Mesendoderm (in vitro differentiated cells): ENCODE measurements at regions not wholly inside any gene's neighbourhood (a gene's known extent, or its start where the extent isn't known, plus 50 kb on each side); places are given as distances from the start of the nearest gene placed in this dataset.

Source experiments
- DNase-seq: peaks from one replicate; pipeline ENCODE4 v3.0.0; 2013
- H2AK5ac ChIP-seq: 2 replicates; pipeline ENCODE4 v1.6.1; 2013; ENCODE audit warnings: low read length, inconsistent platforms
- H2BK120ac ChIP-seq: 2 replicates; pipeline ENCODE4 v1.6.1; 2013; ENCODE audit warnings: low read depth, mild to moderate bottlenecking, low read length, moderate library complexity, mixed read lengths
- H2BK15ac ChIP-seq: replicated peaks from 2 replicates; pipeline ENCODE4 v1.6.1; 2013; ENCODE audit warnings: low read depth, mild to moderate bottlenecking, moderate library complexity
- H2BK5ac ChIP-seq: 2 replicates; pipeline ENCODE4 v1.6.1; 2013; ENCODE audit warnings: low read length, inconsistent platforms
- H3K18ac ChIP-seq: 2 replicates; pipeline ENCODE4 v1.6.1; 2013; ENCODE audit warnings: mild to moderate bottlenecking, low read length, mixed read lengths
- H3K23ac ChIP-seq: one replicate; pipeline ENCODE4 v1.6.1; 2013; ENCODE audit warnings: low read length
- H3K27ac ChIP-seq: 2 replicates; pipeline ENCODE4 v1.5.1; 2013; ENCODE audit warnings: low read depth, mild to moderate bottlenecking, inconsistent platforms, low read length, moderate library complexity
- H3K27me3 ChIP-seq: 2 replicates; pipeline ENCODE4 v1.6.1; 2013; ENCODE audit warnings: low read length, control low read depth, mild to moderate bottlenecking, inconsistent platforms; ENCODE audit not compliant: insufficient read depth, poor library complexity
- H3K36me3 ChIP-seq: 2 replicates; pipeline ENCODE4 v1.6.1; 2013; ENCODE audit warnings: low read length, inconsistent platforms; ENCODE audit not compliant: control insufficient read depth, insufficient read depth
- H3K4ac ChIP-seq: one replicate; pipeline ENCODE4 v1.6.1; 2013; ENCODE audit warnings: low read depth, mild to moderate bottlenecking, low read length, moderate library complexity
- H3K4me1 ChIP-seq: 2 replicates; pipeline ENCODE4 v1.6.1; 2013; ENCODE audit warnings: low read depth, low read length, inconsistent platforms; ENCODE audit not compliant: control insufficient read depth
- H3K4me2 ChIP-seq: 2 replicates; pipeline ENCODE4 v1.6.1; 2013; ENCODE audit warnings: low read length
- H3K4me3 ChIP-seq: 2 replicates; pipeline ENCODE4 v1.5.1; 2013; ENCODE audit warnings: mild to moderate bottlenecking, low read length
- H3K56ac ChIP-seq: one replicate; pipeline ENCODE4 v1.6.1; 2013; ENCODE audit warnings: low read length
- H3K79me1 ChIP-seq: 2 replicates; pipeline ENCODE4 v1.6.1; 2013; ENCODE audit warnings: low read length, inconsistent platforms
- H3K79me2 ChIP-seq: 2 replicates; pipeline ENCODE4 v1.6.1; 2013; ENCODE audit warnings: mild to moderate bottlenecking, low read length; ENCODE audit not compliant: control insufficient read depth, insufficient read depth
- H3K9ac ChIP-seq: 2 replicates; pipeline ENCODE4 v1.6.1; 2013; ENCODE audit warnings: low read length, inconsistent platforms
- H4K5ac ChIP-seq: one replicate; pipeline ENCODE4 v1.6.1; 2013; ENCODE audit warnings: low read length
- H4K8ac ChIP-seq: one replicate; pipeline ENCODE4 v1.6.1; 2013; ENCODE audit warnings: low read depth, mild to moderate bottlenecking, control low read depth, low read length, moderate library complexity
- WGBS: extraction: QIAGEN DNeasy Blood & Tissue Kit; methylation state at CpG from one replicate; pipeline ENCODE4 v1.1.7; 2013; ENCODE audit warnings: low lambda C conversion rate, missing lambda C conversion rate; ENCODE audit not compliant: insufficient coverage; ENCODE audit errors: extremely low coverage; 5-methylcytosine and 5-hydroxymethylcytosine counted together

- Histone ChIP-seq H3K27ac (no peak overlapping the region), H4K5ac (no peak overlapping the region), H3K27me3 (no peaks in the 10 kb centered on the region), H3K79me2 (no peaks in the 10 kb centered on the region), H2AK5ac (no peak overlapping the region), H3K4me1 (no peaks in the 10 kb centered on the region), H4K8ac (no peak overlapping the region), H2BK15ac (no peak overlapping the region), H3K18ac (no peak overlapping the region), H3K9ac (no peak overlapping the region), H3K4ac (no peak overlapping the region), H2BK5ac (no peak overlapping the region), H3K36me3 (no peaks in the 10 kb centered on the region), H3K23ac (no peak overlapping the region), H3K79me1 (no peaks in the 10 kb centered on the region), H3K4me2 (no peak overlapping the region), H3K4me3 (no peak overlapping the region), H3K56ac (no peak overlapping the region), H2BK120ac (no peak overlapping the region)
- WGBS, result no CpG with 5 or more reads among the region's 4 CpGs
- DNase-seq, result no peak
Observed at GRCh38 chr10:4483811-4484210, 342.2 kb upstream of the AKR1E2 start.

DNA sequence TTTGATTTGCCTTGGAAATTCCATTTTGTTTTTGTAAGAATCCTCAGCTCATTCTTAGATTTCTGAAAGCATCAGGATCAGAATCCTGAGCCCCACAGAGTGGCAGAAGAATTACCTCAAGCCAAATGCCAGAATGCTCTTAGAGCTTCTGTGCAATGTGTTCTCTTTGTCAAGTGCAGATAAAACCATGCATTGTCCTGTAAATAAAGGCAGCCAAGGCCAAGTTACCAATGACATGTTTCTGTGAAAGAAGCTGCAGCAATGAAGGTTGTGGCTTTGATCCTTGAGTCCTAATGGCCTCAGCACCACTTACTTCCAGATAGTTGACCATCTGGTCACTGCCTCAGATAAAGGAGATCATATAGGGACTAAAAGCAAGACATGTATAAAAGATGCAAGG lies 343.3 kb upstream of the AKR1E2 start:
- Histone ChIP-seq H3K79me1 (no peaks in the 10 kb centered on the region), H3K4me1 (peaks cover 1% of the 10 kb centered on the region), H3K27ac (no peak overlapping the region), H4K5ac (no peak overlapping the region), H3K4ac (no peak overlapping the region), H3K27me3 (no peaks in the 10 kb centered on the region), H3K18ac (no peak overlapping the region), H3K4me2 (no peak overlapping the region), H2AK5ac (no peak overlapping the region), H2BK15ac (no peak overlapping the region), H3K9ac (no peak overlapping the region), H3K4me3 (no peak overlapping the region), H2BK5ac (no peak overlapping the region), H3K56ac (no peak overlapping the region), H3K36me3 (no peaks in the 10 kb centered on the region), H3K79me2 (no peaks in the 10 kb centered on the region), H2BK120ac (no peak overlapping the region), H4K8ac (no peak overlapping the region), H3K23ac (no peak overlapping the region)
- DNase-seq, result no peak

- DNase-seq, result no peak
- H3K79me1 ChIP-seq, result no peaks in the 10 kb centered on the region
- H2BK120ac ChIP-seq, result no peak overlapping the region
- H3K4me3 ChIP-seq, result no peak overlapping the region
- H3K56ac ChIP-seq, result no peak overlapping the region
- no peak overlapping the region for H2BK15ac ChIP-seq
- H2AK5ac ChIP-seq, result no peak overlapping the region
- no peaks in the 10 kb centered on the region for H3K27me3 ChIP-seq
- H3K4ac ChIP-seq, result no peak overlapping the region
- H3K23ac ChIP-seq, result no peak overlapping the region
- no peaks in the 10 kb centered on the region for H3K79me2 ChIP-seq
- H3K27ac ChIP-seq, result no peak overlapping the region
- no peak overlapping the region for H2BK5ac ChIP-seq
- no peak overlapping the region for H3K4me2 ChIP-seq
- H3K9ac ChIP-seq, result no peak overlapping the region
- H3K36me3 ChIP-seq, result no peaks in the 10 kb centered on the region
- no peak overlapping the region for H4K5ac ChIP-seq
- no peak overlapping the region for H3K18ac ChIP-seq
- no peak overlapping the region for H4K8ac ChIP-seq
- peaks cover 2% of the 10 kb centered on the region for H3K4me1 ChIP-seq
Observed at GRCh38 chr10:4481192-4481591, 344.8 kb upstream of the AKR1E2 start.

DNA sequence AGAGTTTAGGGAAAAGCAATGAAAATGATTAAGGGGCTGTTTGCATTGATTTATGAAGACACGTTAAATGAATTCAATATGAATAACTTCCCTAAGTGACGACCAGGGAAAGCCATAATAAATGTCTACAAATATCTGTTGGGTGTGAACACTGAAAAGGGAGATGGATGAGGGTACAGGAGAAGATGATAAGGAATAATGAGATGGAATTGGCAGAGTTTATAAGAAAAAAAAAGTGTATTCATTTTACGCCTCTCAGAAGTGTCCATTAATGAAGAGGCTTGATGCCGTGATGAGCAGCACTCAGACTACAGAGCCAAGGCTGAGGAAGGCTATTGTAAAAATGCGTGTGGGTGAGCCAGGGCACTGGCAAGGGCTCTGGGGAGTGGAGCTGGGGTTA lies 346.7 kb upstream of the AKR1E2 start:
- Histone ChIP-seq H3K18ac (no peak overlapping the region), H3K23ac (no peak overlapping the region), H3K27me3 (no peaks in the 10 kb centered on the region), H3K79me1 (no peaks in the 10 kb centered on the region), H2BK15ac (no peak overlapping the region), H3K79me2 (no peaks in the 10 kb centered on the region), H3K4me3 (no peak overlapping the region), H4K5ac (no peak overlapping the region), H3K36me3 (no peaks in the 10 kb centered on the region), H4K8ac (no peak overlapping the region), H2AK5ac (no peak overlapping the region), H3K4me2 (no peak overlapping the region), H3K9ac (no peak overlapping the region), H2BK5ac (no peak overlapping the region), H3K56ac (no peak overlapping the region), H3K4me1 (peaks cover 9% of the 10 kb centered on the region), H3K27ac (no peak overlapping the region), H2BK120ac (no peak overlapping the region), H3K4ac (no peak overlapping the region)
- WGBS, result no CpG with 5 or more reads among the region's 5 CpGs
- no peak for DNase-seq

DNA sequence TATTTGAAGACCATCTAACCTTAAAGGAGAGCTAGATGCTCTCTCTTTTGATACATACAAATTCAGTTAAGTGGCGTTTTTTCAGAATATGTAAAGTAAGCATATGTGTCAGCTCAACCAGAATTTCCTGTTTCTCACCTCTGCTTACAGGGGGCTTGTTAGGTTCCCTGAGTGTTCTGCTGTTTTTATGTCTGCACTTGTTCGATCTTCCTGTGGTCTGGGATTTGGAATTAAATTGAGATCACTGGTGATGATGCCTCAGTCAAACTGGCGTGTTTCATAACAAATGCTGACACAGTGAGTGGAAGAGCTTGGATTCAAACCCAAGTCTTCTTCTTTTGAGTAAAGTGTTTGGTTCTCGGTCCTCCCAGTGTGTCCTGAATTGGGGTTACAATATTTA lies 348.3 kb upstream of the AKR1E2 start:
- no peak overlapping the region for H4K5ac ChIP-seq
- H2BK120ac ChIP-seq, result no peak overlapping the region
- WGBS, result no CpG with 5 or more reads among the region's 4 CpGs
- no peak overlapping the region for H3K4me2 ChIP-seq
- no peak overlapping the region for H3K27ac ChIP-seq
- peak overlapping the region; percentile 18 for H3K18ac ChIP-seq
- H2BK5ac ChIP-seq, result no peak overlapping the region
- H3K79me1 ChIP-seq, result no peaks in the 10 kb centered on the region
- H4K8ac ChIP-seq, result no peak overlapping the region
- no peak overlapping the region for H3K9ac ChIP-seq
- H3K79me2 ChIP-seq, result no peaks in the 10 kb centered on the region
- no peak overlapping the region for H2BK15ac ChIP-seq
- peak; percentile 32 for DNase-seq
- no peaks in the 10 kb centered on the region for H3K27me3 ChIP-seq
- no peak overlapping the region for H3K4me3 ChIP-seq
- H3K4me1 ChIP-seq, result peaks cover 17% of the 10 kb centered on the region
- H3K4ac ChIP-seq, result no peak overlapping the region
- H3K36me3 ChIP-seq, result no peaks in the 10 kb centered on the region
- H3K56ac ChIP-seq, result no peak overlapping the region
- no peak overlapping the region for H2AK5ac ChIP-seq
- H3K23ac ChIP-seq, result no peak overlapping the region

GRCh38 chr10:4475827-4476490 lies 350.0 kb upstream of the AKR1E2 start:
- Histone ChIP-seq H3K9ac (no peak overlapping the region), H3K4ac (no peak overlapping the region), H3K4me1 (peaks cover 17% of the 10 kb centered on the region), H3K27ac (no peak overlapping the region), H2BK15ac (no peak overlapping the region), H3K4me3 (no peak overlapping the region), H3K36me3 (no peaks in the 10 kb centered on the region), H3K27me3 (no peaks in the 10 kb centered on the region), H2AK5ac (peak overlapping the region; percentile 93), H4K8ac (no peak overlapping the region), H3K79me1 (no peaks in the 10 kb centered on the region), H3K56ac (peak overlapping the region; percentile 25), H3K23ac (peak overlapping the region; percentile 97), H2BK120ac (no peak overlapping the region), H3K4me2 (no peak overlapping the region), H4K5ac (no peak overlapping the region), H3K79me2 (no peaks in the 10 kb centered on the region), H3K18ac (no peak overlapping the region), H2BK5ac (peak overlapping the region; percentile 45)
- no peak for DNase-seq
- WGBS, result no CpG with 5 or more reads among the region's 13 CpGs
